ENCODE measurements at regions not wholly inside any gene's neighbourhood (a gene's known extent, or its start where the extent isn't known, plus 50 kb on each side); places are given as distances from the start of the nearest gene placed in this dataset.
"Not testable (repeated sequence)": the region's sequence is repeated elsewhere in the genome, so short reads cannot be mapped to it uniquely, and the experiment has no call there.

DNA sequence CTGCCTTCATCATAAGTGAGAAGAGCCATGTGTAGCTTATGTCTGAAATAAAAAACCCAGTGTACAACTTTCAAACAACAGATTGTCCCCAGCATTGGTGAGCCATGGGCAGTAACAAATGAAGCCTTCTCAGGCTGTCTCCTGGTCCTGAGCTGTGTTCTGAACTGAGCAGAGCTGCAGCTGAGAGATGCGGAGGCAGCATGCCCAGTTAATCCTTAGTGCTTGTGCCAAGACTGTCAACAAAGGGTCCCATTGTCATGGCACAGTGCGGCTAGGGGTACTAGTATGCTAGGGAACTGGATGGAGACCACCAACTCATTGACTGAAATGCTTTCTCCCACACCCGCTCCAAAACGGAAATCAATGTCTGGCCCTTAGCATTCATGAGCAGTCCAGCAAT is 154.3 kb downstream of the RMST start:
- DNase-seq (ENCODE audit: low spot score) = no peak

DNA sequence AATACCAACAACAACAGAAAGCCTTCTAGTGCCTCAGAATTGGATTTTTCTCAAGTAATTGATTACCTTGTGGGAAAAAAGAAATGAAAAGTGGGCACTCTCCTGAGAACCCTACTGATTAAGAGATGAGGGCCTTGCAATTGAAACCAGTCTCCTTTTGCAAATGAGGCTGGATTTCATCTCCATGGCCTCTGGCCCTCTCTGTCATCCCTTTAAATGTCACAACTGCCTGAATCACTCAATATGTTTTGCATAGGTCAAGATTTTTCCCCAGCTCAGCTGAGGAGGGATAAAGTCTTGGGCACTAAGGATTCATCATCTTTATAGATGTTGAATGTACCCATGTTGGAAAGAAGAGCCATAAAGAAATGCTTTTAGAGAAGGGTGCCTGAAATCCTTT is 166.4 kb downstream of the RMST start:
- no peak for DNase-seq (ENCODE audit: low spot score)

DNA sequence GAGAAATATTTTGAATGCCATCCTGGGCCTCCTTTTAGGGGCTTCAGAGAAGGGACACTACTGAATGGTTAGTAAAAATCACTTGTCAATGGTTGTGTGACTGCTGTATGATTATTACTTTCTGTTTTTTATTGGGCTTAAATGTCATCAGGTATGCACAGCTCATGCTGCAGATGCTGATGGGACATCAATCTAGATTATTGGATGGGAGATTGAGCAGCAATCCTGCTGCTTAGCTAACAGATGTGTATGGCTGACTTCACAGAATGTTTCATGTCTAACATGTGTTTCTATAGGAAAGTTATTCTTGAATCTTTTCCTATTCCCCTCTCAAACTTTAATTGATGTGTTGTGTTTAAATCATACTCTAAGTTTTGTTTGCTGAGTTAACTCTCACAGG is 166.8 kb downstream of the RMST start:
- DNase-seq (ENCODE audit: low spot score) = no peak

DNA sequence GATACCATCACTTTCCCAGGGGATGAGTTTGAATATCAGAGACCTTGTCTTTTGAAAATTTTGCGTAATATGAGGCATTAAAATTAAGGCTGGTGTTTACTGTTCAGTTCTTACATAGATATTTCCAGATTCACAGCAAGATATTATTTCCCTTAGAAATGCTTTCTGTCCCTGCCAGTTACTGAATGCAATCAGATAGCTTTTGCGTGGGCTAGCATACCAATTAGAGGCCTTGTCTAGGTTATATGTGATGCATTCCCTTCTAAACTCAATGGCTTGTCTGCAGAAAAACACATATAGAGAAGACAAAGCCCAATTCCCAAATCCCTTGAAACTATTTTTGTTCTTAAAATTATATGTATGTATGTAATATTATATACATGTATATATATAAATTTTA is 167.8 kb downstream of the RMST start:
- DNase-seq (ENCODE audit: low spot score) = no peak

DNA sequence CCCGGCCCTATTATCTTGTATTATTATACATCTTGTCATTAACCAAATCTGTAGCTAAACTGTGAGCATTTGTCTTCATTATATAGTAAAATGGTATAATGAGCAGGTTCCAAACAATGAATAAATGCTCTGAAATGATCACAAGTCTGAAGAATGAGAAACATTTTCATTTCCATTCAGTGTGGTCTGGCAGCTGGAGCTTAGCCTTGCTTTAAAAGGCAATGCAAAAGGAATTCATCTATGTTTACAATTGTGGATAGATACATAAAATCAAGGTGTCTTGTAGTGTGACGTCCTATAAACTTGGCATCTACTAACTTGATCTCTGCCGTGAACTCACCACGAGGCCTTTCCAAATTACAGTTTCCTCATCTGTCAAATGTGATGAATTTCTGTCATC is 168.3 kb downstream of the RMST start:
- DNase-seq (ENCODE audit: low spot score) = no peak

DNA sequence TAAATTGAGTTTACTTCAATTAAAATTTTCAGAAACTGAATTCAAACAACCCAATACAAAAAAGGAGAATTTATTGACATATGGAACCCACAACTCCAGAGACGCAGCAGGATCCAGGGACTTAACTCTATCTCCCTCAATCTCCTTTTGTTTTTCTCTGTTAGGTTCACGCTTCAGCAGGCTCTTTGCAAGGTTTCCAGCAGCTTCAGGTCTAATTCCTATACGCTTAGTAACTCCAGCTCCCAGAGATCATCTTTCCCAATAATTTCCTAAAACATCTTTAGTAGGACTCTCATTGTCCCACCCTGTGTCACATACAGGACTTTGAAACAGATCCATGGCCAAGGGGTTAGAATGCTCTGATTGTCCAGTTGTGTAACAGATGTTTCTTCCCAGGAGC is 175.2 kb downstream of the RMST start:
- DNase-seq (ENCODE audit: low spot score) = no peak

DNA sequence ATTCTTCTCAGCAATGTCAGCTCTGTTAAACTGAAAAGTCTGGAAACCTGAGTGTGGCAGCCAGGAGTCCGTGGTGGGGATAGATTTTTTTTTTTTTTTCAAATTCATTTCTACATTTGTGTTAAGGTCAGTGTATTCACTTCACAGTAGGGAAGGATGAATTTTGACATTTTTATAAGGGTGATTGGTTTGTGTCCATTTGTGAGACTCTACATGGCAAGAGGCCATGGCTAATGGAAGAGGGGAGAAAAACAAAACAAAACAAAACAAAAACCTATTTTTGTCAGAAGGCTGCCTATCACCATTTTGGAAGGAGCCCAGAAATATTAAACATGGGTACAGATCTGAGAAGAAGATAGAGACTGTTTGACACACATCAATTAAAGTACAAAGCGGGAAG is 176.1 kb downstream of the RMST start:
- DNase-seq (ENCODE audit: low spot score) = no peak

DNA sequence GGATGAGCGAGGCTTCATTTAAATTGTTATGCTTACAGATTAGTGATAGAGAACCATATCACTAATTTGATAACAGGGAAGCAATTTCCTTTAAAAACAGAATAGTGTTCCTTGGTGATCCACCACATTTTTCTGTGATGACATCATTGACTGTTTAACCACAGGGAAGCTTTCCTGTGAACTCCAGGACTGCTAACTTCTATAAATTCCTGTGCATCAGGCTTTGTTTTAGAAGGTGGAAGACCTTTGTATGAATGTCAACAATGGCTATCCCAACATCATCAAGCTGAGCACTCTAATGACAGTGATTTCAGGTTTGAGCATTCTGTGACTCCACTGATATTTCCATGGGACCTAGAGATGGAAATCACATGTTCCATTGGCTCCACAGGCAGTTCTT is 177.1 kb downstream of the RMST start:
- no peak for DNase-seq (ENCODE audit: low spot score)

DNA sequence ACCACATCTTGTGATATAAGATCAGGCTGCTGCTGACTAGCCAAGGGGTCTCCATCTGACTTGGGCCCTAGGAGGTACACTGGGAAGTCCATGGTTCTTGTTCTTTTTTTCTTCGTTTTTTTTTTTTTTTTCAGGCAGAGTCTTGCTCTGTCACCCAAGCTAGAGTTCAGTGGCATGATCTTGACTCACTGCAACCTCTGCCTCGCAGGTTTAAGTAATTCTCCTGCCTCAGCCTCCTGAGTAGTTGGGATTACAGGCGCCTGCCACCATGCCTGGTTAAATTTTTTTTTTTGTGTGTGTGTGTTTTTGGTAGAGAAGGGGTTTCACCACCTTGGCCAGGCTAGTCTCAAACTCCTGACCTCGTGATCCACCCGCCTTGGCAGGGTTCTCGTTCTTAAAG is 178.2 kb downstream of the RMST start:
- no peak for DNase-seq (ENCODE audit: low spot score)

DNA sequence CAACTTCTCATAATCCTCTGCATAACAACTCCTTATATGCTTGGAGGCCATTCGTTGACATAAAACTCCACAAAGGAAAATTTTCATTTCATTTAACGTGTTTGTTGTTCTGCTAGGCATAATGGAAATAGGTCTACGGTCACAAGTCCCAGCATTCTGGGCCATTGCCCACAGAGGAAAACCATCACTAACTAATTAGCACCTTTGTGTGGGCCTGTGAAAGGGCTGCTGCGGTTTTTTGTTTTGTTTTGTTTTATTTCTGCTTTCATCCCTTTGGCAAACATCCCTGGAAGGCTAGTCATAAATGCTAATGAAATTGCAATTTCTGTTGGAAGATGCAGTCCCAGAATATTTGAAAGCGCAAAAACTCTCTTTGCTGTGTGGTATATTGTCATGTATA is 180.3 kb downstream of the RMST start:
- no peak for DNase-seq (ENCODE audit: low spot score)

DNA sequence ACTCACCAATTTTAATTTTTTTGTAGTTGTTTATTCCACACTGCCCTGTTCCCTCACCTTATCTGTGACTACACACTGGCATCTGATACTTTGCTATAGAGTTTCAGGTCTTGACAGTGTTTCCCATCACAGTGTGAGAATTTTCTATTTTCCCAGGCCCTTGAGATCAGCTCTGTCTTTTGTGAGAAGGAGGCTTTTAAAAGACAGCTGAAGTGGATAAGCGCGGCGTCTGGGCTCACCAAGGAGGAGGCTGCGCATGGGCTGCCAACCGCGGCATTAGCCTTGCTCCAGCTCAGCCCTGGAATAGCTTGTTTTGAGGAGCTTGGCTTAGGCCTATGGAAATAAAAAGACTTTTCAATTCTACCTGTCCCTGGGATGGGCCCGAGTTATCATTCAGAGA is 181.3 kb downstream of the RMST start:
- no peak for DNase-seq (ENCODE audit: low spot score)

DNA sequence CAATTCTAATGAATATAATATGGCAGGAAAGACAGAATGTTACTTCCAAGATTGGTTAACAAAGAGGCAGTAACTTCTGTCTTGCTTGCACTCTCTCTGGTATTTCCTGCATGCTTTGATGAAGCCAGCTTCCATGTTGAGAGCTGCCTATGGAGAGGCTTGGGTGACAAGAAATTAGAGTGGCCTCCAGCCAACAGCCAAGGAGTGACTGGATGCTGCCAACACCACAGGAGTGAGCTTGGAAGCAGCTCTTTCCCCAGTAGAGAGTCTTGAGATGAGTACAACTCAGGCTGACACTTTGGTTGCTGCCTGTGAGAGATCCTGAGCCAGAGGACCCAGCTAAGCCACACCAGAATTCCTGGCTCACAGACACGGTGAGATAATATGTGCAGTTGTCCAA is 183.1 kb downstream of the RMST start:
- no peak for DNase-seq (ENCODE audit: low spot score)

DNA sequence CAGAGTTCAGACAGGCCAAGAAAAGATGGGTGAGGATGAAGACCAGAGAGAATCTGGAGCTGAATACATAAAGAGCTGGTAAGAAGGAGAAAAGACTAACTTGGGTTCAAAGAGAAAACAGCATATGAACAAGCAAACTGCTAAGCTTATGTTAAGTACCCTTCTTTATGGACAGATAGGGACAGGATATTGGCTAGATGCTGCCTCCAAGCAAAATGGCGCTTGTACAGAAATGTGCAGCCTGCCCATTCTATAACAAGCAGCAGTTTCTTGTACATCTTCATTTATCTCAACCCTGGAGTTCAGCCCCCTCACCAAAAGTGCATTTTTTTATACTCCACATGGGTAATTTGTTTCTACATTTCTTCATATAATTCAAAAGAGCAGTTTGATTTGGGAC is 184.5 kb downstream of the RMST start:
- DNase-seq (ENCODE audit: low spot score) = no peak

DNA sequence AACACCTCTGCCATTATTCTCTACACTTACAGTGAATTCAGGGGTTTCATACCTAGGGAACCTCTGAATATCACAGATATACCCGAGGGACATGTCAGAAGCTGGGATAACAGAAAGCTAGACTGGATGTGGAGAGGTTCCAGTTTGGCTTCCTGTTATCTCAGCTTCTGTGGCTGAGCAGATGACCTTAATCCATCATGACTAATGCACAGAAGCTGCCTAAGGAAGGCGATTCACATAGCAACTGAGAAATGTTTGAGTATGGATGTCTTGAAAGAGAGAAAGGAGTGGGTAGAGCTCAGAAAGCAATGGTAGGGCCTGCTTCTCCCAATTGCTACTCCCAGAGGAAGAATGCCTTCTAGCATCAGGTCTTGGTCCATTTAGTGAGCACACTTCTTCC is 187.6 kb downstream of the RMST start:
- DNase-seq (ENCODE audit: low spot score) = no peak

DNA sequence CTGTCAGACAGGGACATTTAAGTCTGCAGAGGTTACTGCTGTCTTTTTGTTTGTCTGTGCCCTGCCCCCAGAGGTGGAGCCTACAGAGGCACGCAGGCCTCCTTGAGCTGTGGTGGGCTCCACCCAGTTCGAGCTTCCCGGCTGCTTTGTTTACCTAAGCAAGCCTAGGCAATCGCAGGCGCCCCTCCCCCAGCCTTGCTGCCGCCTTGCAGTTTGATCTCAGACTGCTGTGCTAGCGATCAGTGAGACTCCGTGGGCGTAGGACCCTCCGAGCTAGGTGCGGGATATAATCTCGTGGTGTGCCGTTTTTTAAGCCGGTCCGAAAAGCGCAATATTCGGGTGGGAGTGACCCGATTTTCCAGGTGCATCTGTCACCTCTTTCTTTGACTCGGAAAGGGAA is 193.9 kb downstream of the RMST start:
- DNase-seq (ENCODE audit: low spot score) = not testable (repeated sequence)

DNA sequence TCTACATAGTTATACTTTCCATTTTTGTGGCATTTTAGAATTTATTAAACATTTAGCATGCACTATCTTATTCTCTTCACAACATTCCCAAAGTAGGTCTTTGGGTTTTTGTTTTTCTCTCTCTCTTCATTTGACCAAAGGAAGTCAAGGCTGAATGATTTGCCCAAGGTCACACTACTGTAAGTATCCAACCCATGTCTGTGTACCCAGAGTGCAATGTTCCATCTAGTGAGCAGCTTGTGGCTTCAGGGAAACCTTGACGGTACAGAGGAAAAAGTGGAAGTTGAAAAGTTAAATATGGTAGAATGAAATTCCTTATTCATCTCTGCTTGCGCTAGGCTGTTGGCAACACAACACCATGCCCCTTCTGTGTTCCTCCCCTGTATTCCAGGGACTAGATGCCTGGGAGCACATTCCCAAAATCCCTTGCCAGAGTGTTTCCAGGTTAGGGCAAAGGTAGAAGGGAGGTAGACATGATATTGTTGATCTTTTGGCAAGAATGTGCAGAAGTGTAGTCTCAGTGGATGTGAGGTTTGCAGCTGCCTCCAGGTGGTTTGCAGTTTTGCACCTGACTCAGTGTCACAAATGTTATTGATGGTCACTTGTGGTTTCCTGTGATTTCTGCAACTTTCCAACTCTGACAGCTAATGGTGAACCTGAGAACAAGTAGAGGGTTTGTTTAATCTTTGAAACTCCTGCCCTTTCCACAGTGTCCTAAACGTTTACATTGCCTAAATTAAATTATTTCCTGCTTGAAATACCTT is 196.7 kb downstream of the RMST start:
- no peak for DNase-seq (ENCODE audit: low spot score)

DNA sequence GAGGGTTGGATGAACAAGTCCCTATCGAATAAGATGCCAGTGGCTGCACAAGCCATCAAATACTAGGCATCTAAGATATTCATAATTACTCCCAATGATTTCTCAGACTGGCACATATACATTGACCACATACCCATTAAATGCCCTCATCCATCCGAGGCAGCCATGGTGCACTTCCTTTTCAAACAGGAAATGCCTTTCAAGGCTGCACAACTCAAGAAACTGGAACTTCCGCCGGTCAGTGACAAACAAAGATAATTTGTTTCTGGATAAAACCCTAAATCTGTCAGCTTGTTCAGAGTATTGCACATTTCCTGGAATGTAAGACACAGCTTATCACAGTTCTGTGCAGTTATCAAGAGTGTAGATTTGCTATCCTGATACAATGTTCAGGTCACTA is 203.7 kb downstream of the RMST start:
- DNase-seq (ENCODE audit: low spot score) = no peak

DNA sequence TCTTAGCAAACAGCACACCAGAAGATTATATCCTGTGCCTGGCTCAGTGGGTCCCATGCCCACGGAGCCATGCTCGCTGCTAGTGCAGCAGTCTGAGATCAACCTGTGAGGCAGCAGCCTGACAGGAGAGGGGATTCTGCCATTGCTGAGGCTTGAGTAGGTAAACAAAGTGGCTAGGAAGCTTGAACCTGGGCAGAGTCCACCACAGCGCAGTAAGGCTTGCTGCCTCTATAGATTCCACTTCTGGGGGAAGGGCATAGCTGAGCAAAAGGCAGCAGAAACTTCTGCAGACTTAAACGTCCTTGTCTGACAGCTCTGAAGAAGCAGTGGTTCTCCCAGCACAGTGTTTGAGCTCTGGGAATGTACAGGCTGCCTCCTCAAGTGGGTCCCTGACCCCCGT is 210.3 kb downstream of the RMST start:
- no peak for DNase-seq (ENCODE audit: low spot score)

DNA sequence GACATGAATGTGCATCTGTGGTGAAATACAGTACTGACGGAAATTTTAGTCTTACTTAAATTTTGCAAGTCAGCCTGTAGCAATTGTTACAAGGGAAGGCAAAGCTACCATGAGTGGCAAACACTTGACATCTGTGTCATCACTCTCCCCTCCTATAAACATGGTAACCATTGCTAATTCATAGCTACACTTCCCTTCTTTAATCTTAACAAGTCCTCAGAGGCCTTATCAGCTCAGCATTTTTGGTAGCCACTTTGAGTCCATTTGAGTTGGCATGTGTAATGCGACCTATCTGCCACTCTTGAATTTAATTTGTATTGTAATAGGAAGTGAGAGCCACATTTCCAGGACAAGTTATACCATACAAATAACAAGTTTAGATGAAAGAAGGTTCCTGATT is 218.1 kb downstream of the RMST start:
- no peak for DNase-seq (ENCODE audit: low spot score)

DNA sequence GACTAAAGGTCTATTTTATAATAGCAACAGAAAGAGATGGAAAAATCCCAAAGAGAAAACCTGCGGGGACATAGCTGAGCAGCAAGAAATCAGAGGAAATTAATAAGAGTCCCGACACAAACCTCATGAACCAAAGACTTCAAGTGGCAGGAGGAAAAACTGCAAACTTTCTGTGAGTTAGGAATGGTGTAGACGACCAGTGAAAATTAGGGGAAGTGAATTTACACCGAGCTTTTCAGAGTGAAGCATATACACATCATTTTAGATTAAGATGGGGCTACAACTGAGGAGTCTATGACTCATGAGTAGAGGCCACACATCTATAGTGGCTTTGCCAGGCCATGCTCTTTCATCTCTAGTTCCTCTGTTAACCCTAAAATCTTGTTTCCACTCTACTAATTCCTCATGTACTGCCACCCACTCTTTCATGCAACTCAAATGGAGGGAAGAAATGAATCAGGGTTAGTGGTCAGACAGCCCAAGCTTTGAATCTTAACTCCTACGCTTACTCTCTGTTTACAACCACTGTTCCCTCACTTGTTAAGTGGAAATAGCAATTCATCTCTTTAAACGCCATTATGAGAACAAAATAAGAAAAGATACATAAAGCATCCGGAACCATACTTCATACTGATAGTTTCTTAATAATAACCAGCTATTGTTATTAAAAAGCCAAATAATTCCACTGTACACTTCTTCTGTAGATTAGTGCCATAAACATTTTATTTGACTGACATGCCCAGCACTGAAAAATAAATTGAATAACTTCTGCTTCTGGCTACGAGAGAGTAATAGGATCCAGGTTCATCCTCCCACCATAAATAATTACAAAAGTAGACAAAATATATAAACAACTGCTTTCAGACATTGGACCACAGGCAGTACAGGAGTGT is 219.3 kb downstream of the RMST start:
- no peak for DNase-seq (ENCODE audit: low spot score)

DNA sequence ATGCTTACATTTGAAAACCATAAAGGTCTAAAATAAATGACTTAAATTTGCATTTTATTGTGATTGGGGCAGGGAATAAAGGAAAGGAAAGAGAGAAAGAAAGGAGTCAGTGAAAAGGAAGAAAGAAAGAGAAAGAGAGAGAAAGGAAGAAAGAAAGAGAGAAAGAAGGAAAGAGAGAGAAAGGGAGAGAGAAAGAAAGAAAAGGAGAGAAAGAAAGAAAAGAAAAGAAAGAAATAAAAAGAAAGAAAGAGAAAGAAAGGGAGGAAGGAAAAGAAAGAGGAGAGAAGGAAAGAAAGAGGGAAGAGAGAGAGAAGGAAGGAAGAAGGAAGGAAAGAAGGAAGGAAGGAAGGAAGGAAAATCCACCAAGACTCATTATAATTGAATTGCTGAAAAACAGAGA is 222.8 kb downstream of the RMST start:
- DNase-seq (ENCODE audit: low spot score) = no peak

DNA sequence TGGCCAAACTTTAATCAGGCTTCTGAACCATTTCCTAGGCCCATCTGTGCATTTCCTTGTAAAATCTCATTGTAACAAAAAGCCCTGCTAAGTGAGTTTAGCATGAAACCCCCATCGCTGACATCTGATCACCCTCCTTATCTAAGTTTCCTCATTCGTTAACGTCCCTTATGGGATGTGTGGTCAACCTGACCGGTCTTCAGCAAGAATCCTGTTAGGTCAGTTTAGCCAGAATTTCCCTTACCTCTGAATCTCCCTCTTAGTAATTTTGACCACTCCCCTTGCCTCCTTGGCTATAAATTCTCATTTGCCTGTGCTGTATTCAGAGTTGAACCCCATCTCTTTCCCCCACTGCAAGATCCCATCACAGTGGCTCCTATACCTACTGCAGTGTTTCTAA is 239.3 kb downstream of the RMST start:
- DNase-seq (ENCODE audit: low spot score) = no peak

DNA sequence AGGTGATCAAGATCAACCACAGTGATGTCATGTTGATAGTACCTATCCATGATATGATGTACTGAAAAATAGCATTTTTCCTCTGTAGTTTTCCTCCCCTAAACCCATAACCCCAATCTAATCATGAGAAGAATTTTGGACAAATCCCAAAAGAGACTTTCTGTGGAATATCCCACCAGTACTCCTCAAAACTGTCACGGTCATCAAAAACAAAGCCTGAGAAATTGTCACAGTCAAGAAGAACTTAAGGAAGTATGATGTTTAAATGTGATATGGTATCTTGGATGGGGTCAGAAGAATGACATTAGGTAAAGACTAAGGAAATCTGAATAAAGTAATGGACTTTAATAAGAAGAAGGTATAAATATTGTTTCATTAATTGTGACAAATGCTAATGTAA is 248.8 kb downstream of the RMST start:
- DNase-seq (ENCODE audit: low spot score) = no peak

DNA sequence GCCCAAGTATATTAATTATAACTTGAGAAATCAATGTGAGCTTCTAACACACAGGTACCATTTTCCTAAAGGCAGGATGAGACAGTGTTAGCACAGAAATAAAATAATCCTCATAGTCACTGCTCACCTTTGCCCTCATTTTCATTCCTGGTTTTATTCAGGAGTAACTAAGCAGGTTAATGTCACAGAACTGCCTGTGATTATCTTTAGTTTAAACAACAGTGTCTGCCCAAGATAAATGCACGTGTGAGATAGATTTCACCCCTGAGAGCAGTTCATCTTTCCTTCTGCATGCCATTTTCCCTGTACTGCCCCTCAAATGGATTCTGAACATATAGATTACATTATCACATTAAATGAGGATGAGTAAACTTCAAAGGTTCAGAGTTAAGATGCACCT is 250.7 kb downstream of the RMST start:
- no peak for DNase-seq (ENCODE audit: low spot score)
